A549 (cell line): ENCODE measurements at regions not wholly inside any gene's neighbourhood (a gene's known extent, or its start where the extent isn't known, plus 50 kb on each side); places are given as distances from the start of the nearest gene placed in this dataset.

Source experiments
- ATAC-seq, 2 experiments: fragments of 200-7000 bp in 1 of 2; fragments of >200 bp in 1 of 2; cut with Nextera tagmentation in 1 of 2; cut with Tn5 transposase in 1 of 2; 3 replicates each; pipeline versions ENCODE4 v1.8.0 to v1.9.1; 2018 to 2020; ENCODE audit warnings: mild to moderate bottlenecking in 1 of 2, moderate library complexity in 1 of 2
- CTCF ChIA-PET: fragments of 300-600 bp; sonication (Branson Sonifier 250); formaldehyde crosslinking; extraction: SDS; loops from one replicate; lab custom pipeline; 2021; ENCODE audit warnings: antibody characterized with exemption, inconsistent platforms; lab: Yijun Ruan, JAX
- POLR2A ChIA-PET: fragments of 350-600 bp; formaldehyde crosslinking; extraction: SDS; loops from one replicate; lab custom pipeline; 2021; ENCODE audit warnings: antibody characterized with exemption, inconsistent platforms; lab: Yijun Ruan, JAX
- DNase-seq, 2 experiments: peaks; one replicate each; pipeline versions ENCODE4 v3.0.0 to v3.0.0-alpha.2; 2011 to 2016; ENCODE audit warnings: low read depth in 1 of 2, low spot score in 1 of 2
- FAIRE-seq: peaks from 2 replicates; lab custom pipeline; 2011; peaks lifted over from hg19 to GRCh38; lab: Jason Lieb, UNC
- H3K27ac ChIP-seq, 2 experiments: fragments of >200 bp; sonication (Bioruptor Twin); formaldehyde crosslinking; 3 replicates each; pipeline ENCODE4 v1.5.1; 2016 to 2017
- H3K4me1 ChIP-seq: fragments of >200 bp; sonication (Bioruptor Twin); formaldehyde crosslinking; 3 replicates; pipeline ENCODE4 v1.6.1; 2016
- H3K4me2 ChIP-seq: fragments of >200 bp; sonication (Bioruptor Twin); formaldehyde crosslinking; 3 replicates; pipeline ENCODE4 v1.6.1; 2016
- H3K4me3 ChIP-seq: fragments of >200 bp; sonication (Bioruptor Twin); formaldehyde crosslinking; 3 replicates; pipeline ENCODE4 v1.5.1; 2016
- H3K9me3 ChIP-seq: fragments of >200 bp; sonication (Bioruptor Twin); formaldehyde crosslinking; 3 replicates; pipeline ENCODE4 v1.6.1; 2016
- ATOH8 ChIP-seq: fragments of 250-450 bp; sonication (Bioruptor Pico); IDR thresholded peaks from 2 replicates; pipeline ENCODE4 v1.5.0; 2020; ENCODE audit warnings: low read depth, mild to moderate bottlenecking, moderate library complexity
- BHLHE40 ChIP-seq: IDR thresholded peaks from 2 replicates; pipeline ENCODE4 v1.6.1; 2012; ENCODE audit warnings: low read depth, low read length, inconsistent platforms
- CBX2 ChIP-seq: fragments of 200-600 bp; sonication (generic); IDR thresholded peaks from 2 replicates; pipeline ENCODE4 v1.6.1; 2016; ENCODE audit warnings: low read depth, mild to moderate bottlenecking, borderline replicate concordance
- CBX8 ChIP-seq: fragments of 200-600 bp; sonication (generic); IDR thresholded peaks from 2 replicates; pipeline ENCODE4 v1.6.1; 2016
- CHD2 ChIP-seq: fragments of 150-350 bp; IDR thresholded peaks from 2 replicates; pipeline ENCODE4 v1.6.1; 2014; ENCODE audit warnings: low read length; ENCODE audit not compliant: partially characterized antibody
- CTCF ChIP-seq: fragments of >200 bp; sonication (Bioruptor Twin); formaldehyde crosslinking; IDR thresholded peaks from 3 replicates; pipeline ENCODE4 v1.5.1; 2016
- EHF ChIP-seq: fragments of 250-450 bp; sonication (Bioruptor Pico); IDR thresholded peaks from 2 replicates; pipeline ENCODE4 v1.5.0; 2020; ENCODE audit warnings: mild to moderate bottlenecking
- FOSB ChIP-seq: fragments of 250-450 bp; sonication (Bioruptor Pico); IDR thresholded peaks from 2 replicates; pipeline ENCODE4 v1.5.0; 2020; ENCODE audit warnings: mild to moderate bottlenecking, moderate library complexity
- HDAC2 ChIP-seq: fragments of 200-600 bp; sonication (generic); IDR thresholded peaks from 2 replicates; pipeline ENCODE4 v1.6.1; 2016
- HEYL ChIP-seq: fragments of 250-450 bp; sonication (Bioruptor Pico); IDR thresholded peaks from 2 replicates; pipeline ENCODE4 v1.8.0; 2021; ENCODE audit warnings: mild to moderate bottlenecking, moderate library complexity
- HOXA7 ChIP-seq: fragments of 250-450 bp; sonication (Bioruptor Pico); IDR thresholded peaks from 2 replicates; pipeline ENCODE4 v1.5.0; 2020; ENCODE audit warnings: mild to moderate bottlenecking, moderate library complexity
- KDM1A ChIP-seq: fragments of 200-600 bp; sonication (generic); IDR thresholded peaks from 2 replicates; pipeline ENCODE4 v1.6.1; 2016; ENCODE audit warnings: low read depth, mild to moderate bottlenecking
- MAFK ChIP-seq: fragments of 450-650 bp; IDR thresholded peaks from 2 replicates; pipeline ENCODE4 v1.6.1; 2014; ENCODE audit not compliant: partially characterized antibody
- MAX ChIP-seq: IDR thresholded peaks from 2 replicates; pipeline ENCODE4 v1.6.1; 2012
- MYC ChIP-seq: IDR thresholded peaks from 2 replicates; pipeline ENCODE4 v1.6.1; 2012; ENCODE audit warnings: mild to moderate bottlenecking, inconsistent platforms, low read length, improper control_type of control experiment, borderline replicate concordance
- PHF8 ChIP-seq: fragments of 200-600 bp; sonication (generic); IDR thresholded peaks from 2 replicates; pipeline ENCODE4 v1.6.1; 2016; ENCODE audit warnings: low read depth, mild to moderate bottlenecking, antibody characterized with exemption, moderate library complexity, borderline replicate concordance
- POLR2AphosphoS2 ChIP-seq: conservative IDR thresholded peaks from 2 replicates; pipeline ENCODE4 v1.6.1; 2012; ENCODE audit warnings: low read length, improper control_type of control experiment, inconsistent platforms
- RAD21 ChIP-seq, 2 experiments: fragments of >200 bp in 1 of 2; sonication (Bioruptor Twin) in 1 of 2; formaldehyde crosslinking in 1 of 2; IDR thresholded peaks in 1 of 2; conservative IDR thresholded peaks in 1 of 2; 2 replicates in 1 of 2; 3 replicates in 1 of 2; pipeline ENCODE4 v1.6.1; 2012 to 2018; ENCODE audit warnings: inconsistent platforms in 1 of 2
- RARB ChIP-seq: fragments of 250-450 bp; sonication (Bioruptor Pico); IDR thresholded peaks from 2 replicates; pipeline ENCODE4 v1.8.0; 2021; ENCODE audit warnings: mild to moderate bottlenecking, moderate library complexity
- RCOR1 ChIP-seq: fragments of 150-350 bp; IDR thresholded peaks from 2 replicates; pipeline ENCODE4 v1.6.1; 2014; ENCODE audit warnings: antibody characterized with exemption, low read length, low read depth
- RNF2 ChIP-seq: fragments of 200-600 bp; sonication (generic); IDR thresholded peaks from 2 replicates; pipeline ENCODE4 v1.6.1; 2016; ENCODE audit warnings: low read depth, mild to moderate bottlenecking, antibody characterized with exemption, moderate library complexity, borderline replicate concordance
- SMC3 ChIP-seq: fragments of >200 bp; sonication (Bioruptor Twin); formaldehyde crosslinking; IDR thresholded peaks from 3 replicates; pipeline ENCODE4 v1.6.1; 2018; ENCODE audit warnings: inconsistent platforms
- SREBF2 ChIP-seq: fragments of 450-650 bp; IDR thresholded peaks from 2 replicates; pipeline ENCODE4 v1.6.1; 2014; ENCODE audit warnings: mild to moderate bottlenecking, moderate library complexity
- TFCP2L1 ChIP-seq: fragments of 250-450 bp; sonication (Bioruptor Pico); IDR thresholded peaks from 2 replicates; pipeline ENCODE4 v1.5.0; 2021; ENCODE audit warnings: mild to moderate bottlenecking
- USF2 ChIP-seq: fragments of 450-650 bp; IDR thresholded peaks from 2 replicates; pipeline ENCODE4 v1.6.1; 2014; ENCODE audit warnings: antibody characterized with exemption
- ZFP36 ChIP-seq: fragments of 450-650 bp; IDR thresholded peaks from 2 replicates; pipeline ENCODE4 v1.6.1; 2014; ENCODE audit warnings: borderline replicate concordance; ENCODE audit not compliant: partially characterized antibody
- WGBS: methylation state at CpG from one replicate; pipeline ENCODE4 v1.1.6; 2017; ENCODE audit errors: missing lambda C conversion rate; 5-methylcytosine and 5-hydroxymethylcytosine counted together

GRCh38 chr5:133785182-133785581, 172.8 kb upstream of the FSTL4 start:
- Histone ChIP-seq H3K4me3 (no peak overlapping the region), H3K4me2 (no peak overlapping the region), H3K9me3 (no peaks in the 10 kb centered on the region), H3K27ac (no peak overlapping the region), H3K4me1 (no peaks in the 10 kb centered on the region)
- ChIA-PET POLR2A (no interaction called here), CTCF (no interaction called here)
- 37% methylated on average over 3 of the region's 3 CpGs for WGBS
- FAIRE-seq = no peak
- 0 out of 6 replicates have a peak, but pooled peaks of 1 of the 2 experiments have one; percentile 29 for ATAC-seq
- TF ChIP-seq MAFK (no peak), ATOH8 (no peak), SMC3 (no peak), TFCP2L1 (no peak), SREBF2 (no peak), RCOR1 (no peak), CHD2 (no peak), HDAC2 (no peak), MYC (no peak), BHLHE40 (no peak), RARB (no peak), MAX (no peak), RNF2 (no peak), ZFP36 (no peak), FOSB (no peak), CTCF (no peak), CBX8 (no peak)
- no peak for DNase-seq

- no peaks in the 10 kb centered on the region for H3K9me3 ChIP-seq
- ChIA-PET CTCF (interaction anchor here (1.1 to 2.3 kb wide), 2 partner anchors 85 to 672 kb away, joined by 4 to 7 read pairs; no protein-coding TSS in a partner anchor), POLR2A (no interaction called here)
- H3K4me3 ChIP-seq = no peak overlapping the region
- H3K27ac ChIP-seq = no peak overlapping the region
- DNase-seq (no peak), FAIRE-seq (no peak), ATAC-seq (no peak)
- WGBS = 54% methylated on average over 5 of the region's 5 CpGs
- no peak for TF ChIP-seq CBX8
- no peak for TF ChIP-seq CBX2
- TF ChIP-seq HEYL (CRISPR knock-in tag) = no peak
- no peak for TF ChIP-seq RAD21 (conservative IDR thresholded peaks at IDR 0.05 in 1 of 2, IDR thresholded peaks at IDR 0.05 in 1 of 2)
- no peak for TF ChIP-seq PHF8
- TF ChIP-seq HOXA7 (CRISPR knock-in tag) = no peak
- no peak for TF ChIP-seq USF2
- TF ChIP-seq FOSB = no peak
- TF ChIP-seq POLR2AphosphoS2 = no peak
- no peak for TF ChIP-seq KDM1A
- TF ChIP-seq EHF (CRISPR knock-in tag) = no peak
- no peak for TF ChIP-seq RARB
- no peaks in the 10 kb centered on the region for H3K4me1 ChIP-seq
- H3K4me2 ChIP-seq = no peak overlapping the region
Measured at GRCh38 chr5:133783481-133783880, 171.1 kb upstream of the FSTL4 start.
